PC-3 (cell line): ENCODE measurements at regions not wholly inside any gene's neighbourhood (a gene's known extent, or its start where the extent isn't known, plus 50 kb on each side); places are given as distances from the start of the nearest gene placed in this dataset.

Experiments used
- ATAC-seq: fragments of 200-7000 bp; cut with Tn5 transposase; 2 replicates; pipeline ENCODE4 v1.9.1; 2020; ENCODE audit warnings: mild to moderate bottlenecking, moderate library complexity
- BruUV-seq: library from RNA; stranded (reverse); fragments of 400-500 nt; replicated peaks from 2 replicates; lab custom pipeline; 2021; lab: Mats Ljungman, UMichigan
- CTCF ChIA-PET: fragments of 300-600 bp; sonication (Branson Sonifier 250); formaldehyde crosslinking; loops from one replicate; lab custom pipeline; 2022; ENCODE audit warnings: antibody characterized with exemption; lab: Charles Lee
- POLR2A ChIA-PET: fragments of 300-600 bp; sonication (Branson Sonifier 250); formaldehyde crosslinking; loops from one replicate; lab custom pipeline; 2022; ENCODE audit warnings: antibody characterized with exemption; ENCODE audit not compliant: unreplicated experiment; lab: Charles Lee
- DNase-seq: peaks from one replicate; pipeline ENCODE4 v3.0.0-alpha.2; 2015
- H2AFZ ChIP-seq: fragments of 300-600 bp; sonication (generic); 2 replicates; pipeline ENCODE4 v1.6.0; 2016; ENCODE audit warnings: antibody characterized with exemption, low read length
- H3F3A ChIP-seq: fragments of 300-600 bp; sonication (generic); one replicate; pipeline ENCODE4 v1.6.0; 2017; ENCODE audit warnings: antibody characterized with exemption, low read length, control low read depth, mild to moderate bottlenecking; ENCODE audit not compliant: unreplicated experiment
- H3K27ac ChIP-seq: fragments of 300-600 bp; sonication (generic); 2 replicates; pipeline ENCODE4 v1.5.1; 2016; ENCODE audit warnings: mild to moderate bottlenecking, low read length
- H3K27me3 ChIP-seq: fragments of 300-600 bp; sonication (generic); 2 replicates; pipeline ENCODE4 v1.6.1; 2016; ENCODE audit warnings: low read length, mixed read lengths
- H3K36me3 ChIP-seq: fragments of 300-600 bp; sonication (generic); 2 replicates; pipeline ENCODE4 v1.6.1; 2016; ENCODE audit warnings: low read depth, mixed run types, low read length, mixed read lengths
- H3K4me1 ChIP-seq: fragments of 300-600 bp; sonication (generic); 2 replicates; pipeline ENCODE4 v1.5.1; 2016; ENCODE audit warnings: low read length; ENCODE audit not compliant: insufficient read depth
- H3K4me2 ChIP-seq: fragments of 300-600 bp; sonication (generic); 2 replicates; pipeline ENCODE4 v1.6.0; 2016; ENCODE audit warnings: low read length
- H3K4me3 ChIP-seq: fragments of 300-600 bp; sonication (generic); 2 replicates; pipeline ENCODE4 v1.5.1; 2016; ENCODE audit warnings: mild to moderate bottlenecking, low read length, mixed read lengths
- H3K79me2 ChIP-seq: fragments of 300-600 bp; sonication (generic); 2 replicates; pipeline ENCODE4 v1.6.1; 2017; ENCODE audit warnings: low read length, mixed read lengths
- H3K9ac ChIP-seq: fragments of 300-600 bp; sonication (generic); 2 replicates; pipeline ENCODE4 v1.6.0; 2016; ENCODE audit warnings: mild to moderate bottlenecking, low read length
- H3K9me2 ChIP-seq: fragments of 300-600 bp; sonication (generic); replicated peaks from 2 replicates; pipeline ENCODE4 v1.6.1; 2016; ENCODE audit warnings: mixed run types, low read length, mixed read lengths
- H3K9me3 ChIP-seq: fragments of 300-600 bp; sonication (generic); 2 replicates; pipeline ENCODE4 v1.6.1; 2016; ENCODE audit warnings: low read length, mixed read lengths
- H4K20me1 ChIP-seq: fragments of 300-600 bp; sonication (generic); 2 replicates; pipeline ENCODE4 v1.6.1; 2016; ENCODE audit warnings: low read length, mixed read lengths
- EZH2 ChIP-seq: fragments of 300-600 bp; sonication (generic); IDR thresholded peaks from one replicate; pipeline ENCODE4 v1.6.1; 2017; ENCODE audit warnings: antibody characterized with exemption, mild to moderate bottlenecking, low read length; ENCODE audit not compliant: unreplicated experiment
- EZH2phosphoT487 ChIP-seq: fragments of 300-600 bp; sonication (generic); IDR thresholded peaks from 2 replicates; pipeline ENCODE4 v1.6.1; 2018; ENCODE audit warnings: mild to moderate bottlenecking, antibody characterized with exemption, low read length, borderline replicate concordance
- intact Hi-C: fragments of 100-400 bp; cut with micrococcal nuclease; formaldehyde crosslinking; loops from 2 replicates; pipeline ENCODE4 v1.9.0; 2023
- TF ChIP-seq, protein P1 (sequence below): fragments of 300-600 bp; sonication (generic); conservative IDR thresholded peaks from 2 replicates; pipeline ENCODE4 v1.5.1; 2017; ENCODE audit warnings: antibody characterized with exemption, low read depth, mild to moderate bottlenecking, low read length

DNA sequence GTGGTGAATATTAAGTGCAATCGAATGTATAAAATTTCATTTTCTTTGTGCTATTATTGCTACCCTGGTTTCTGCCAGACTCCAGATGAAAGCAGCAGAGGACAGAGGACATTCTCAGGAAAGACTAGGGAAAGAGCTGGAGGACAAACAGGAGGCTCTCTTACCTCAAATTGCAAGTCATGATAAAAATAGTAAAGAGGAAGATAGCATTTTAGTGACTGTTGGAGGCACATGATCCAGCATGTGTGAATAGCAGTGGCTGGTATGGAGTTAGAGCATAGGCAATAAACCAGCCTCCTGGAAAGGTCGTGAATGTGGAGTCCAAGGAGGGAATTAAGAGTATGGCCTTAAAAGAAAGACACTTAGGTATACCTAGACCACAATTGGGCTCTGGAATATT lies 1040.0 kb downstream of the STPG2 start:
- ChIA-PET POLR2A (no interaction called here), CTCF (no interaction called here)
- no peak overlapping the region for H3K4me2 ChIP-seq
- DNase-seq (no peak), ATAC-seq (no peak)
- H3K4me3 ChIP-seq: no peak overlapping the region
- H3K4me1 ChIP-seq: no peaks in the 10 kb centered on the region
- no peak overlapping the region for H3K27ac ChIP-seq
- no peak overlapping the region for H2AFZ ChIP-seq
- intact Hi-C loops: no loop called here
- no peaks in the 10 kb centered on the region for H3K9me2 ChIP-seq
- no peak overlapping the region for H3K9ac ChIP-seq
- no peaks in the 10 kb centered on the region for H3K27me3 ChIP-seq
- TF ChIP-seq, protein P1, sequence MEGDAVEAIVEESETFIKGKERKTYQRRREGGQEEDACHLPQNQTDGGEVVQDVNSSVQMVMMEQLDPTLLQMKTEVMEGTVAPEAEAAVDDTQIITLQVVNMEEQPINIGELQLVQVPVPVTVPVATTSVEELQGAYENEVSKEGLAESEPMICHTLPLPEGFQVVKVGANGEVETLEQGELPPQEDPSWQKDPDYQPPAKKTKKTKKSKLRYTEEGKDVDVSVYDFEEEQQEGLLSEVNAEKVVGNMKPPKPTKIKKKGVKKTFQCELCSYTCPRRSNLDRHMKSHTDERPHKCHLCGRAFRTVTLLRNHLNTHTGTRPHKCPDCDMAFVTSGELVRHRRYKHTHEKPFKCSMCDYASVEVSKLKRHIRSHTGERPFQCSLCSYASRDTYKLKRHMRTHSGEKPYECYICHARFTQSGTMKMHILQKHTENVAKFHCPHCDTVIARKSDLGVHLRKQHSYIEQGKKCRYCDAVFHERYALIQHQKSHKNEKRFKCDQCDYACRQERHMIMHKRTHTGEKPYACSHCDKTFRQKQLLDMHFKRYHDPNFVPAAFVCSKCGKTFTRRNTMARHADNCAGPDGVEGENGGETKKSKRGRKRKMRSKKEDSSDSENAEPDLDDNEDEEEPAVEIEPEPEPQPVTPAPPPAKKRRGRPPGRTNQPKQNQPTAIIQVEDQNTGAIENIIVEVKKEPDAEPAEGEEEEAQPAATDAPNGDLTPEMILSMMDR: no peak
- no peak for TF ChIP-seq EZH2phosphoT487
- TF ChIP-seq EZH2: no peak
- no TSS peak for BruUV-seq
- H3K9me3 ChIP-seq: no peaks in the 10 kb centered on the region
- no peaks in the 10 kb centered on the region for H3K36me3 ChIP-seq
- no peaks in the 10 kb centered on the region for H3K79me2 ChIP-seq
- no peaks in the 10 kb centered on the region for H4K20me1 ChIP-seq
- no peaks in the 10 kb centered on the region for H3F3A ChIP-seq

- no peaks in the 10 kb centered on the region for H4K20me1 ChIP-seq
- H3K4me2 ChIP-seq: no peak overlapping the region
- DNase-seq (no peak), ATAC-seq (no peak)
- H3K79me2 ChIP-seq: no peaks in the 10 kb centered on the region
- BruUV-seq: no TSS peak
- H3K9me2 ChIP-seq: no peaks in the 10 kb centered on the region
- H3K27me3 ChIP-seq: no peaks in the 10 kb centered on the region
- TF ChIP-seq EZH2: no peak
- TF ChIP-seq, protein P1: no peak
- TF ChIP-seq EZH2phosphoT487: no peak
- ChIA-PET POLR2A (no interaction called here), CTCF (no interaction called here)
- intact Hi-C loops: no loop called here
- H3K4me1 ChIP-seq: no peaks in the 10 kb centered on the region
- no peaks in the 10 kb centered on the region for H3K36me3 ChIP-seq
- H2AFZ ChIP-seq: no peak overlapping the region
- no peak overlapping the region for H3K9ac ChIP-seq
- H3K4me3 ChIP-seq: no peak overlapping the region
- H3F3A ChIP-seq: no peaks in the 10 kb centered on the region
- no peaks in the 10 kb centered on the region for H3K9me3 ChIP-seq
- no peak overlapping the region for H3K27ac ChIP-seq
Measured at GRCh38 chr4:97104006-97104405, 1039.3 kb downstream of the STPG2 start.

- BruUV-seq: no TSS peak
- intact Hi-C loops: no loop called here
- Histone ChIP-seq H3K27ac (no peak overlapping the region), H3K9me2 (no peaks in the 10 kb centered on the region), H3K27me3 (no peaks in the 10 kb centered on the region), H4K20me1 (no peaks in the 10 kb centered on the region), H3K4me1 (no peaks in the 10 kb centered on the region), H3F3A (no peaks in the 10 kb centered on the region), H3K79me2 (no peaks in the 10 kb centered on the region), H3K4me2 (no peak overlapping the region), H3K9me3 (no peaks in the 10 kb centered on the region), H3K4me3 (no peak overlapping the region), H2AFZ (no peak overlapping the region), H3K9ac (no peak overlapping the region), H3K36me3 (no peaks in the 10 kb centered on the region)
- ATAC-seq (no peak), DNase-seq (no peak)
- TF ChIP-seq EZH2phosphoT487 (no peak), EZH2 (no peak)
- TF ChIP-seq, protein P1: no peak
- POLR2A ChIA-PET: no interaction called here
- CTCF ChIA-PET: no interaction called here
Measured at GRCh38 chr4:97104666-97105065, 1038.6 kb downstream of the STPG2 start.
